IPS-20b (cell line): ENCODE measurements at regions not wholly inside any gene's neighbourhood (a gene's known extent, or its start where the extent isn't known, plus 50 kb on each side); places are given as distances from the start of the nearest gene placed in this dataset.

Experiments used
- H3K27ac ChIP-seq: one replicate; pipeline ENCODE4 v1.5.1; 2013; ENCODE audit warnings: low read length
- H3K27me3 ChIP-seq: 2 replicates; pipeline ENCODE4 v1.6.1; 2013; ENCODE audit warnings: mild to moderate bottlenecking, low read length, inconsistent platforms; ENCODE audit not compliant: insufficient read depth
- H3K36me3 ChIP-seq: 2 replicates; pipeline ENCODE4 v1.6.1; 2013; ENCODE audit warnings: low read depth, mild to moderate bottlenecking, inconsistent platforms, low read length, moderate library complexity; ENCODE audit not compliant: insufficient read depth
- H3K4me1 ChIP-seq: 2 replicates; pipeline ENCODE4 v1.6.1; 2013; ENCODE audit warnings: mild to moderate bottlenecking, control low read depth, inconsistent platforms, low read length, moderate library complexity; ENCODE audit not compliant: insufficient read depth
- H3K4me3 ChIP-seq: 2 replicates; pipeline ENCODE4 v1.5.1; 2013; ENCODE audit warnings: mild to moderate bottlenecking, low read length, inconsistent platforms
- H3K9ac ChIP-seq: 2 replicates; pipeline ENCODE4 v1.6.1; 2013; ENCODE audit warnings: low read depth, mild to moderate bottlenecking, inconsistent platforms, low read length, moderate library complexity
- H3K9me3 ChIP-seq: 2 replicates; pipeline ENCODE4 v1.6.1; 2013; ENCODE audit warnings: mild to moderate bottlenecking, low read depth, low read length, inconsistent platforms; ENCODE audit not compliant: insufficient read depth

GRCh38 chr3:103705641-103706040, 1270.8 kb downstream of the ZPLD1 start:
- Histone ChIP-seq H3K27me3 (no peaks in the 10 kb centered on the region), H3K36me3 (no peaks in the 10 kb centered on the region), H3K9me3 (no peaks in the 10 kb centered on the region), H3K27ac (no peak overlapping the region), H3K9ac (no peak overlapping the region), H3K4me1 (no peaks in the 10 kb centered on the region), H3K4me3 (no peak overlapping the region)

GRCh38 chr3:103706671-103707070, 1271.9 kb downstream of the ZPLD1 start:
- Histone ChIP-seq H3K36me3 (no peaks in the 10 kb centered on the region), H3K9ac (no peak overlapping the region), H3K4me1 (no peaks in the 10 kb centered on the region), H3K27me3 (no peaks in the 10 kb centered on the region), H3K27ac (no peak overlapping the region), H3K9me3 (no peaks in the 10 kb centered on the region), H3K4me3 (no peak overlapping the region)

GRCh38 chr3:103711670-103712069, 1276.9 kb downstream of the ZPLD1 start:
- Histone ChIP-seq H3K4me3 (no peak overlapping the region), H3K4me1 (no peaks in the 10 kb centered on the region), H3K9me3 (no peaks in the 10 kb centered on the region), H3K27ac (no peak overlapping the region), H3K27me3 (no peaks in the 10 kb centered on the region), H3K9ac (no peak overlapping the region), H3K36me3 (no peaks in the 10 kb centered on the region)

GRCh38 chr3:103712320-103713008, 1277.6 kb downstream of the ZPLD1 start:
- H3K27ac ChIP-seq = no peak overlapping the region
- H3K27me3 ChIP-seq = no peaks in the 10 kb centered on the region
- H3K9me3 ChIP-seq = no peaks in the 10 kb centered on the region
- H3K9ac ChIP-seq = no peak overlapping the region
- no peaks in the 10 kb centered on the region for H3K4me1 ChIP-seq
- H3K36me3 ChIP-seq = no peaks in the 10 kb centered on the region
- no peak overlapping the region for H3K4me3 ChIP-seq

GRCh38 chr3:103729547-103729946, 1294.7 kb downstream of the ZPLD1 start:
- Histone ChIP-seq H3K27me3 (no peaks in the 10 kb centered on the region), H3K9ac (no peak overlapping the region), H3K27ac (no peak overlapping the region), H3K4me3 (no peak overlapping the region), H3K36me3 (no peaks in the 10 kb centered on the region), H3K9me3 (no peaks in the 10 kb centered on the region), H3K4me1 (no peaks in the 10 kb centered on the region)

GRCh38 chr3:103730744-103731143, 1295.9 kb downstream of the ZPLD1 start:
- Histone ChIP-seq H3K4me3 (no peak overlapping the region), H3K4me1 (no peaks in the 10 kb centered on the region), H3K27ac (no peak overlapping the region), H3K36me3 (no peaks in the 10 kb centered on the region), H3K9ac (no peak overlapping the region), H3K27me3 (no peaks in the 10 kb centered on the region), H3K9me3 (no peaks in the 10 kb centered on the region)

GRCh38 chr3:103752986-103753385, 1318.2 kb downstream of the ZPLD1 start:
- no peaks in the 10 kb centered on the region for H3K36me3 ChIP-seq
- H3K27ac ChIP-seq = no peak overlapping the region
- no peak overlapping the region for H3K4me3 ChIP-seq
- no peaks in the 10 kb centered on the region for H3K9me3 ChIP-seq
- no peaks in the 10 kb centered on the region for H3K27me3 ChIP-seq
- no peaks in the 10 kb centered on the region for H3K4me1 ChIP-seq
- no peak overlapping the region for H3K9ac ChIP-seq

- H3K36me3 ChIP-seq = no peaks in the 10 kb centered on the region
- peaks cover 2% of the 10 kb centered on the region; the same call in 1 of the 2 replicates for H3K9me3 ChIP-seq
- H3K4me3 ChIP-seq = no peak overlapping the region
- no peaks in the 10 kb centered on the region for H3K27me3 ChIP-seq
- no peak overlapping the region for H3K27ac ChIP-seq
- no peak overlapping the region for H3K9ac ChIP-seq
- H3K4me1 ChIP-seq = no peaks in the 10 kb centered on the region
Observed at GRCh38 chr3:103767635-103768034, 1332.8 kb downstream of the ZPLD1 start.

- Histone ChIP-seq H3K9me3 (no peaks in the 10 kb centered on the region), H3K27me3 (no peaks in the 10 kb centered on the region), H3K9ac (no peak overlapping the region), H3K4me1 (0 out of 2 replicates have a peak, but pooled peaks cover 4% of the 10 kb centered on the region), H3K27ac (no peak overlapping the region), H3K36me3 (no peaks in the 10 kb centered on the region), H3K4me3 (no peak overlapping the region)
Observed at GRCh38 chr3:103785017-103785416, 1350.2 kb downstream of the ZPLD1 start.

- no peak overlapping the region for H3K4me3 ChIP-seq
- H3K9me3 ChIP-seq = no peaks in the 10 kb centered on the region
- H3K27ac ChIP-seq = no peak overlapping the region
- H3K9ac ChIP-seq = no peak overlapping the region
- no peaks in the 10 kb centered on the region for H3K27me3 ChIP-seq
- H3K36me3 ChIP-seq = no peaks in the 10 kb centered on the region
- H3K4me1 ChIP-seq = 0 out of 2 replicates have a peak, but pooled peaks cover 4% of the 10 kb centered on the region
Observed at GRCh38 chr3:103785537-103785936, 1350.7 kb downstream of the ZPLD1 start.

GRCh38 chr3:103786296-103786695, 1351.5 kb downstream of the ZPLD1 start:
- H3K27me3 ChIP-seq = no peaks in the 10 kb centered on the region
- no peak overlapping the region for H3K9ac ChIP-seq
- H3K4me1 ChIP-seq = 0 out of 2 replicates have a peak, but pooled peaks cover 4% of the 10 kb centered on the region
- no peaks in the 10 kb centered on the region for H3K36me3 ChIP-seq
- H3K27ac ChIP-seq = no peak overlapping the region
- H3K9me3 ChIP-seq = no peaks in the 10 kb centered on the region
- H3K4me3 ChIP-seq = no peak overlapping the region

GRCh38 chr3:103787164-103787871, 1352.5 kb downstream of the ZPLD1 start:
- Histone ChIP-seq H3K9ac (no peak overlapping the region), H3K27ac (no peak overlapping the region), H3K9me3 (no peaks in the 10 kb centered on the region), H3K4me3 (no peak overlapping the region), H3K4me1 (0 out of 2 replicates have a peak, but pooled peaks cover 4% of the 10 kb centered on the region), H3K27me3 (no peaks in the 10 kb centered on the region), H3K36me3 (no peaks in the 10 kb centered on the region)
